ENCODE measurements at regions not wholly inside any gene's neighbourhood (a gene's known extent, or its start where the extent isn't known, plus 50 kb on each side); places are given as distances from the start of the nearest gene placed in this dataset.
A peak's percentile ranks its signal among the peaks of the same experiment; 100 is the strongest.
"Not testable (repeated sequence)": the region's sequence is repeated elsewhere in the genome, so short reads cannot be mapped to it uniquely, and the experiment has no call there.

GRCh38 chr4:4050781-4051180 lies 175.9 kb downstream of the OTOP1 start:
- H3K27me3 ChIP-seq (ENCODE audit: control insufficient read depth in 3 of 3, insufficient read depth in 3 of 3, low read length in 3 of 3); H3K9me3 ChIP-seq (ENCODE audit: control insufficient read depth in 2 of 2, insufficient read depth in 1 of 2, low read depth in 1 of 2, low read length in 1 of 2); H3K4me3 ChIP-seq (ENCODE audit: low read depth in 1 of 3, low read length in 3 of 3); H3K27ac ChIP-seq (ENCODE audit: low read depth in 1 of 3, low read length in 2 of 3); FAIRE-seq; DNase-seq; H3K4me1 ChIP-seq (ENCODE audit: control insufficient read depth in 3 of 3, insufficient read depth in 2 of 3, low read depth in 1 of 3, low read length in 2 of 3); H3K36me3 ChIP-seq (ENCODE audit: control insufficient read depth in 3 of 3, insufficient read depth in 2 of 3, low read depth in 1 of 3, low read length in 3 of 3): not testable (repeated sequence)
- WGBS, 3 donors = 81 to 99% (median 94%) methylated on average over 3 of the region's 3 CpGs

DNA sequence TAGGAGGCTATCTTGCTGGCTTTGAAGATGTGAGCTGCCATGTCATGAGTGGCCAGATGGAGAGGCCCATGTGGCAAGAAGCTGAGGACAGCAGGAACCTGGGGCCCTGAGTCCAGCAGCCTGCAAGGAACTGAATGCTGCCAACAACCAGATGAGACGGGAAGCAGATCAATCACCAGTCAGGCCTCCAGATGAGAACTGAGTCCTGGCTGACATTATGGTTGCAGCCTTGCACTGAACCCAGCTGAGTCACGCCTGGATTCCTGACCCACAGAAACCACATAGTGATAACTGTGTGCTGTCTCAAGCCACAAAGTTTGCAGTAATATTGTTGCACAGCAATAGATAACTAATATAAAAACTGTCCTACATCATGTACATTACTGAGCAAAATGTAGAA lies 173.8 kb downstream of the OTOP1 start:
- FAIRE-seq; H3K9me3 ChIP-seq (ENCODE audit: control insufficient read depth in 2 of 2, insufficient read depth in 1 of 2, low read depth in 1 of 2, low read length in 1 of 2); H3K27me3 ChIP-seq (ENCODE audit: control insufficient read depth in 3 of 3, insufficient read depth in 3 of 3, low read length in 3 of 3); H3K4me1 ChIP-seq (ENCODE audit: control insufficient read depth in 3 of 3, insufficient read depth in 2 of 3, low read depth in 1 of 3, low read length in 2 of 3); H3K36me3 ChIP-seq (ENCODE audit: control insufficient read depth in 3 of 3, insufficient read depth in 2 of 3, low read depth in 1 of 3, low read length in 3 of 3); H3K27ac ChIP-seq (ENCODE audit: low read depth in 1 of 3, low read length in 2 of 3); H3K4me3 ChIP-seq (ENCODE audit: low read depth in 1 of 3, low read length in 3 of 3); DNase-seq: not testable (repeated sequence)
- 56 to 93% (median 62%) methylated on average over 1 to 2 of the region's 2 CpGs for WGBS, 3 donors

DNA sequence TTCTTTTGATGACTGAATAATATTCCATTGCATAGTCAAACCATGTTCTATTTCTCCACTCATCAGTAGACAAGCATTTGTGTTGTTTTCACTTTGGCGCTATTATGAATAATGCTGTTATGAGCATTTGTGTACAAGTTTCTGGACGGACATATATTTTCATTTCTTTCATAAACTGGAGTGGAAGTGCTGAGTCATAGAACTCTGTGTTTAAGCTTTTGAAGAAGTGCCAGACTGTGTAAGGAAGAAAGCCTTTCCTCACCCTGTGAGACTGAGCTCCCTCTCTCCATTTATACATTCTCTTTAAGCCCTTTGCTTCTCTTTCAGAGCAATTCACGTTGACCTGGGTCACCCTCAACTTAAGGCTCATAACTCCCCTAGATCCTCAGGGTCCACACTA lies 169.5 kb downstream of the OTOP1 start:
- not testable (repeated sequence) for H3K4me3 ChIP-seq (ENCODE audit: low read depth in 1 of 3, low read length in 3 of 3); H3K4me1 ChIP-seq (ENCODE audit: control insufficient read depth in 3 of 3, insufficient read depth in 2 of 3, low read depth in 1 of 3, low read length in 2 of 3); DNase-seq; FAIRE-seq; H3K36me3 ChIP-seq (ENCODE audit: control insufficient read depth in 3 of 3, insufficient read depth in 2 of 3, low read depth in 1 of 3, low read length in 3 of 3); H3K9me3 ChIP-seq (ENCODE audit: control insufficient read depth in 2 of 2, insufficient read depth in 1 of 2, low read depth in 1 of 2, low read length in 1 of 2); H3K27ac ChIP-seq (ENCODE audit: low read depth in 1 of 3, low read length in 2 of 3); H3K27me3 ChIP-seq (ENCODE audit: control insufficient read depth in 3 of 3, insufficient read depth in 3 of 3, low read length in 3 of 3)
- WGBS, 3 donors = 70 to 89% (median 88%) methylated on average over 2 of the region's 3 CpGs

- not testable (repeated sequence) for H3K4me1 ChIP-seq (ENCODE audit: control insufficient read depth in 3 of 3, insufficient read depth in 2 of 3, low read depth in 1 of 3, low read length in 2 of 3); H3K27ac ChIP-seq (ENCODE audit: low read depth in 1 of 3, low read length in 2 of 3); H3K27me3 ChIP-seq (ENCODE audit: control insufficient read depth in 3 of 3, insufficient read depth in 3 of 3, low read length in 3 of 3); H3K9me3 ChIP-seq (ENCODE audit: control insufficient read depth in 2 of 2, insufficient read depth in 1 of 2, low read depth in 1 of 2, low read length in 1 of 2); DNase-seq; FAIRE-seq; H3K4me3 ChIP-seq (ENCODE audit: low read depth in 1 of 3, low read length in 3 of 3); H3K36me3 ChIP-seq (ENCODE audit: control insufficient read depth in 3 of 3, insufficient read depth in 2 of 3, low read depth in 1 of 3, low read length in 3 of 3)
- WGBS, 3 donors = 79 to 91% (median 85%) methylated on average over 6 of the region's 6 CpGs
Observed at GRCh38 chr4:4084171-4084570, 142.6 kb downstream of the OTOP1 start.

- not testable (repeated sequence) for H3K27ac ChIP-seq (ENCODE audit: low read depth in 1 of 3, low read length in 2 of 3); H3K4me3 ChIP-seq (ENCODE audit: low read depth in 1 of 3, low read length in 3 of 3); H3K9me3 ChIP-seq (ENCODE audit: control insufficient read depth in 2 of 2, insufficient read depth in 1 of 2, low read depth in 1 of 2, low read length in 1 of 2); FAIRE-seq; H3K4me1 ChIP-seq (ENCODE audit: control insufficient read depth in 3 of 3, insufficient read depth in 2 of 3, low read depth in 1 of 3, low read length in 2 of 3); H3K36me3 ChIP-seq (ENCODE audit: control insufficient read depth in 3 of 3, insufficient read depth in 2 of 3, low read depth in 1 of 3, low read length in 3 of 3); H3K27me3 ChIP-seq (ENCODE audit: control insufficient read depth in 3 of 3, insufficient read depth in 3 of 3, low read length in 3 of 3)
- peak; percentile 54 to 64 for DNase-seq
- 27 to 48% (median 40%) methylated on average over 5 to 7 of the region's 7 CpGs for WGBS, 3 donors
Observed at GRCh38 chr4:4089716-4090419, 136.9 kb downstream of the OTOP1 start.

- H3K27ac ChIP-seq (ENCODE audit: low read depth in 1 of 3, low read length in 2 of 3); H3K9me3 ChIP-seq (ENCODE audit: control insufficient read depth in 2 of 2, insufficient read depth in 1 of 2, low read depth in 1 of 2, low read length in 1 of 2); H3K36me3 ChIP-seq (ENCODE audit: control insufficient read depth in 3 of 3, insufficient read depth in 2 of 3, low read depth in 1 of 3, low read length in 3 of 3); H3K4me3 ChIP-seq (ENCODE audit: low read depth in 1 of 3, low read length in 3 of 3); FAIRE-seq; H3K4me1 ChIP-seq (ENCODE audit: control insufficient read depth in 3 of 3, insufficient read depth in 2 of 3, low read depth in 1 of 3, low read length in 2 of 3); H3K27me3 ChIP-seq (ENCODE audit: control insufficient read depth in 3 of 3, insufficient read depth in 3 of 3, low read length in 3 of 3); DNase-seq: not testable (repeated sequence)
- 33 to 41% (median 37%) methylated on average over 4 of the region's 4 CpGs for WGBS, 3 donors
Observed at GRCh38 chr4:4090720-4091119, 136.0 kb downstream of the OTOP1 start.

- not testable (repeated sequence) for H3K27me3 ChIP-seq (ENCODE audit: control insufficient read depth in 3 of 3, insufficient read depth in 3 of 3, low read length in 3 of 3); H3K36me3 ChIP-seq (ENCODE audit: control insufficient read depth in 3 of 3, insufficient read depth in 2 of 3, low read depth in 1 of 3, low read length in 3 of 3); H3K4me1 ChIP-seq (ENCODE audit: control insufficient read depth in 3 of 3, insufficient read depth in 2 of 3, low read depth in 1 of 3, low read length in 2 of 3); H3K27ac ChIP-seq (ENCODE audit: low read depth in 1 of 3, low read length in 2 of 3); H3K9me3 ChIP-seq (ENCODE audit: control insufficient read depth in 2 of 2, insufficient read depth in 1 of 2, low read depth in 1 of 2, low read length in 1 of 2); DNase-seq; H3K4me3 ChIP-seq (ENCODE audit: low read depth in 1 of 3, low read length in 3 of 3); FAIRE-seq
- WGBS, 3 donors = 62 to 74% (median 73%) methylated on average over 4 of the region's 4 CpGs
Observed at GRCh38 chr4:4092159-4092558, 134.6 kb downstream of the OTOP1 start.

DNA sequence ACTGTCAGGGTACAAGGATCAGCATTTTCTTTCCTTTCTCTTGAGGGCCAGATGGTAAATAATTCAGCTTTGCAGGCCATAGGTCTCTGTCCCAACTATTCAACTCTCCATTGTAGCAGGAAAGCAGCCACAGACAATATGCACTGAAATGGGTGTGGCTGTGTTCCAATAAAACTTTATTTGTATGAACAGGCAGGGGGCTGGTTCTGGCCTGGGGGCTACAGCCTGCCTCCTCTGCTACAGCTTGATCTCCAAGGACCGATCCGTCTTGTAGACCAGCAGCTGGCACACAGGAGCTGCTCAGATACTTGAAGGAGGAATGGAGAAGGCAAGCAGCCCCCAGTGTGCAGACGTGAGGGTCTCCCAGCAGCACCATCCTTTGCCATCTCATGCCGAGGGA lies 127.1 kb downstream of the OTOP1 start:
- H3K4me3 ChIP-seq (ENCODE audit: low read depth in 1 of 3, low read length in 3 of 3); H3K36me3 ChIP-seq (ENCODE audit: control insufficient read depth in 3 of 3, insufficient read depth in 2 of 3, low read depth in 1 of 3, low read length in 3 of 3); H3K4me1 ChIP-seq (ENCODE audit: control insufficient read depth in 3 of 3, insufficient read depth in 2 of 3, low read depth in 1 of 3, low read length in 2 of 3); H3K27me3 ChIP-seq (ENCODE audit: control insufficient read depth in 3 of 3, insufficient read depth in 3 of 3, low read length in 3 of 3); H3K27ac ChIP-seq (ENCODE audit: low read depth in 1 of 3, low read length in 2 of 3); FAIRE-seq; H3K9me3 ChIP-seq (ENCODE audit: control insufficient read depth in 2 of 2, insufficient read depth in 1 of 2, low read depth in 1 of 2, low read length in 1 of 2): not testable (repeated sequence)
- peak in 1 of 2 donors; percentile 19 for DNase-seq
- WGBS, 3 donors = 60 to 81% (median 63%) methylated on average over 2 to 4 of the region's 4 CpGs

DNA sequence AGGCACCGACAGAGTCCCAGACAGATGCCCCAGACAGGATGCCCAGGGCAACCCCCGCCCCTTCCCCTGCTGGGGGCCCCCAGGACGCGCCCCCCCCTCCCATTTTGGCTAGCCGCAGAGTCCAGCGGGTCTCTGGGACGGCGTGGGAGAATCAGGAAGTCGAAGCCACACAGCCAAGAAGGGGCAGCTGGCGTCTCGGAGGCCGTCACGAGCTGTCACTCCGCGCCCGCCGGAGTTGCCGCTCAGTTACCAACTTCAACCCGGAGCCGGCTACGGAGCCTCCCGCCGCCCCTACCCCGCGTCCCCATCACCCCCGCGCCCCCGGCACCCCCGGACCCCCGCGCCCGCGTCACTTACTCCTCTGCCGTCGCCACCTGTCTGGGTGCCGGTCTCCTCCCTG lies 119.8 kb downstream of the OTOP1 start:
- not testable (repeated sequence) for H3K36me3 ChIP-seq (ENCODE audit: control insufficient read depth in 3 of 3, insufficient read depth in 2 of 3, low read depth in 1 of 3, low read length in 3 of 3); H3K9me3 ChIP-seq (ENCODE audit: control insufficient read depth in 2 of 2, insufficient read depth in 1 of 2, low read depth in 1 of 2, low read length in 1 of 2); H3K4me1 ChIP-seq (ENCODE audit: control insufficient read depth in 3 of 3, insufficient read depth in 2 of 3, low read depth in 1 of 3, low read length in 2 of 3); H3K27me3 ChIP-seq (ENCODE audit: control insufficient read depth in 3 of 3, insufficient read depth in 3 of 3, low read length in 3 of 3); H3K27ac ChIP-seq (ENCODE audit: low read depth in 1 of 3, low read length in 2 of 3); FAIRE-seq
- H3K4me3 ChIP-seq (ENCODE audit: low read depth in 1 of 3, low read length in 3 of 3) = peak overlapping the region in 1 of 3 donors; percentile 39
- WGBS, 3 donors = 1 to 5% (median 2%) methylated on average over 4 to 35 of the region's 36 CpGs
- DNase-seq = peak in 1 of 2 donors; percentile 2
